SK-N-SH treated with all-trans-retinoic acid at 6 μM for 48 hours (cell line): ENCODE measurements at regions not wholly inside any gene's neighbourhood (a gene's known extent, or its start where the extent isn't known, plus 50 kb on each side); places are given as distances from the start of the nearest gene placed in this dataset.

ENCODE experiments used
- ARNTL ChIP-seq: fragments of 450-650 bp; formaldehyde crosslinking; IDR thresholded peaks from 2 replicates; pipeline ENCODE4 v1.5.0; 2020; ENCODE audit warnings: low read depth, mild to moderate bottlenecking, moderate library complexity, borderline replicate concordance
- BACH2 ChIP-seq: fragments of 250-450 bp; sonication (Bioruptor Pico); IDR thresholded peaks from 2 replicates; pipeline ENCODE4 v1.9.0; 2021; ENCODE audit warnings: mild to moderate bottlenecking, borderline replicate concordance
- GLIS3 ChIP-seq: fragments of 250-450 bp; sonication (Bioruptor Pico); IDR thresholded peaks from 2 replicates; pipeline ENCODE4 v1.5.0; 2020; ENCODE audit warnings: mild to moderate bottlenecking, moderate library complexity
- OSR1 ChIP-seq: fragments of 250-450 bp; sonication (Bioruptor Pico); IDR thresholded peaks from 2 replicates; pipeline ENCODE4 v1.8.0; 2022; ENCODE audit warnings: moderate library complexity, mild to moderate bottlenecking, inconsistent platforms
- RARB ChIP-seq: fragments of 250-450 bp; sonication (Bioruptor Pico); IDR thresholded peaks from 2 replicates; pipeline ENCODE4 v1.8.0; 2021; ENCODE audit warnings: mild to moderate bottlenecking, moderate library complexity
- TOX ChIP-seq: fragments of 250-450 bp; sonication (Bioruptor Pico); IDR thresholded peaks from 2 replicates; pipeline ENCODE4 v1.8.0; 2021; ENCODE audit warnings: mild to moderate bottlenecking, moderate library complexity, borderline replicate concordance
- ZFP3 ChIP-seq: fragments of 250-450 bp; sonication (Bioruptor Pico); IDR thresholded peaks from 2 replicates; pipeline ENCODE4 v1.5.0; 2020; ENCODE audit warnings: mild to moderate bottlenecking, moderate library complexity
- ZFP30 ChIP-seq: fragments of 450-650 bp; formaldehyde crosslinking; IDR thresholded peaks from 2 replicates; pipeline ENCODE4 v1.5.0; 2022; ENCODE audit warnings: mild to moderate bottlenecking, moderate library complexity
- ZNF70 ChIP-seq: fragments of 450-650 bp; formaldehyde crosslinking; IDR thresholded peaks from 2 replicates; pipeline ENCODE4 v1.5.0; 2020; ENCODE audit warnings: mild to moderate bottlenecking, moderate library complexity
- ZNF8 ChIP-seq: fragments of 450-650 bp; formaldehyde crosslinking; IDR thresholded peaks from 2 replicates; pipeline ENCODE4 v1.5.0; 2020; ENCODE audit warnings: mild to moderate bottlenecking, moderate library complexity
- TF ChIP-seq, protein P1 (sequence below): fragments of 250-450 bp; sonication (Bioruptor Pico); IDR thresholded peaks from 2 replicates; pipeline ENCODE4 v1.8.0; 2020; ENCODE audit warnings: mild to moderate bottlenecking, moderate library complexity, borderline replicate concordance
- TF ChIP-seq, protein P2 (sequence below): fragments of 250-450 bp; sonication (Bioruptor Pico); IDR thresholded peaks from 2 replicates; pipeline ENCODE4 v1.5.1; 2021; ENCODE audit warnings: mild to moderate bottlenecking, moderate library complexity
- TF ChIP-seq, protein P3 (sequence below): fragments of 250-450 bp; sonication (Bioruptor Pico); IDR thresholded peaks from 2 replicates; pipeline ENCODE4 v1.5.1; 2020; ENCODE audit warnings: low read depth, mild to moderate bottlenecking, moderate library complexity

DNA sequence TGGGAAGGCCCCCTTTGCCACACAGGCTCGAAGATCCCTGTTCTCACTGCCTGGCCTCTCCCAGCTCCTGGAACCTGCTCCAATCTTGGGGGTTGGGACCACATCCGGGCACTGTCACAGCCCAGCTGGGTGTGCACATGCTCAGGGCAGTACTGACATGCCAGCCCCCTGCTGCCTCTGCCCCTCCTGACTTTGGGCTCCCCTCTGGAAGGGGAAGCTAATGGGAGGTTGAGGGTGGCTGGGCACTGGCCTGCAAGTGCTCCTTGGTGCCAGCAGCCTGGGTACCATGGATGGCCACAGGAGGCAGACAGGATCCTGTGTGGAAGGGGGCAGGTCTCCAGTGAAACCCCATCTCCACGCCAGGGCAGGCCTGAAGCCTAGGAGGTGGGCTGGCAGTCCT lies 126.1 kb upstream of the NOL4 start:
- TF ChIP-seq, protein P1, sequence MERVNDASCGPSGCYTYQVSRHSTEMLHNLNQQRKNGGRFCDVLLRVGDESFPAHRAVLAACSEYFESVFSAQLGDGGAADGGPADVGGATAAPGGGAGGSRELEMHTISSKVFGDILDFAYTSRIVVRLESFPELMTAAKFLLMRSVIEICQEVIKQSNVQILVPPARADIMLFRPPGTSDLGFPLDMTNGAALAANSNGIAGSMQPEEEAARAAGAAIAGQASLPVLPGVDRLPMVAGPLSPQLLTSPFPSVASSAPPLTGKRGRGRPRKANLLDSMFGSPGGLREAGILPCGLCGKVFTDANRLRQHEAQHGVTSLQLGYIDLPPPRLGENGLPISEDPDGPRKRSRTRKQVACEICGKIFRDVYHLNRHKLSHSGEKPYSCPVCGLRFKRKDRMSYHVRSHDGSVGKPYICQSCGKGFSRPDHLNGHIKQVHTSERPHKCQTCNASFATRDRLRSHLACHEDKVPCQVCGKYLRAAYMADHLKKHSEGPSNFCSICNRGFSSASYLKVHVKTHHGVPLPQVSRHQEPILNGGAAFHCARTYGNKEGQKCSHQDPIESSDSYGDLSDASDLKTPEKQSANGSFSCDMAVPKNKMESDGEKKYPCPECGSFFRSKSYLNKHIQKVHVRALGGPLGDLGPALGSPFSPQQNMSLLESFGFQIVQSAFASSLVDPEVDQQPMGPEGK (CRISPR knock-in tag), result no peak
- TF ChIP-seq BACH2 (CRISPR knock-in tag) (no peak), ZFP3 (CRISPR knock-in tag) (no peak), RARB (CRISPR knock-in tag) (no peak), ZNF8 (CRISPR knock-in tag) (no peak), OSR1 (CRISPR knock-in tag) (no peak), ZFP30 (CRISPR knock-in tag) (no peak), TOX (CRISPR knock-in tag) (no peak), ZNF70 (CRISPR knock-in tag) (no peak), ARNTL (CRISPR knock-in tag) (no peak), GLIS3 (CRISPR knock-in tag) (no peak)
- TF ChIP-seq, protein P2, sequence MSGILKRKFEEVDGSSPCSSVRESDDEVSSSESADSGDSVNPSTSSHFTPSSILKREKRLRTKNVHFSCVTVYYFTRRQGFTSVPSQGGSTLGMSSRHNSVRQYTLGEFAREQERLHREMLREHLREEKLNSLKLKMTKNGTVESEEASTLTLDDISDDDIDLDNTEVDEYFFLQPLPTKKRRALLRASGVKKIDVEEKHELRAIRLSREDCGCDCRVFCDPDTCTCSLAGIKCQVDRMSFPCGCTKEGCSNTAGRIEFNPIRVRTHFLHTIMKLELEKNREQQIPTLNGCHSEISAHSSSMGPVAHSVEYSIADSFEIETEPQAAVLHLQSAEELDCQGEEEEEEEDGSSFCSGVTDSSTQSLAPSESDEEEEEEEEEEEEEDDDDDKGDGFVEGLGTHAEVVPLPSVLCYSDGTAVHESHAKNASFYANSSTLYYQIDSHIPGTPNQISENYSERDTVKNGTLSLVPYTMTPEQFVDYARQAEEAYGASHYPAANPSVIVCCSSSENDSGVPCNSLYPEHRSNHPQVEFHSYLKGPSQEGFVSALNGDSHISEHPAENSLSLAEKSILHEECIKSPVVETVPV, result no peak
- TF ChIP-seq, protein P3, sequence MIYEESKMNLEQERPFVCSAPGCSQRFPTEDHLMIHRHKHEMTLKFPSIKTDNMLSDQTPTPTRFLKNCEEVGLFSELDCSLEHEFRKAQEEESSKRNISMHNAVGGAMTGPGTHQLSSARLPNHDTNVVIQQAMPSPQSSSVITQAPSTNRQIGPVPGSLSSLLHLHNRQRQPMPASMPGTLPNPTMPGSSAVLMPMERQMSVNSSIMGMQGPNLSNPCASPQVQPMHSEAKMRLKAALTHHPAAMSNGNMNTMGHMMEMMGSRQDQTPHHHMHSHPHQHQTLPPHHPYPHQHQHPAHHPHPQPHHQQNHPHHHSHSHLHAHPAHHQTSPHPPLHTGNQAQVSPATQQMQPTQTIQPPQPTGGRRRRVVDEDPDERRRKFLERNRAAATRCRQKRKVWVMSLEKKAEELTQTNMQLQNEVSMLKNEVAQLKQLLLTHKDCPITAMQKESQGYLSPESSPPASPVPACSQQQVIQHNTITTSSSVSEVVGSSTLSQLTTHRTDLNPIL (CRISPR knock-in tag), result no peak
